ENCODE measurements at regions not wholly inside any gene's neighbourhood (a gene's known extent, or its start where the extent isn't known, plus 50 kb on each side); places are given as distances from the start of the nearest gene placed in this dataset.

- Histone ChIP-seq H3K27me3 (replicated peaks; ENCODE audit: control insufficient read depth, insufficient read depth, low read length, poor library complexity, severe bottlenecking) (no peaks in the 10 kb centered on the region), H3K36me3 (ENCODE audit: control insufficient read depth, insufficient read depth, low read length) (no peaks in the 10 kb centered on the region), H3K27ac (ENCODE audit: insufficient read depth, low read length, poor library complexity, severe bottlenecking) (no peak overlapping the region), H3K9me3 (ENCODE audit: control insufficient read depth, low read length) (no peaks in the 10 kb centered on the region), H3K4me1 (ENCODE audit: control insufficient read depth, insufficient read depth, low read length, poor library complexity, severe bottlenecking) (no peaks in the 10 kb centered on the region), H3K4me3 (ENCODE audit: insufficient read depth, low read depth, low read length, poor library complexity, severe bottlenecking) (no peak overlapping the region)
- no peak for DNase-seq
These were observed 246.3 kb downstream of the SIPA1L2 start for GRCh38 chr1:232383455-232384123.

- Histone ChIP-seq H3K4me1 (ENCODE audit: control insufficient read depth, insufficient read depth, low read length, poor library complexity, severe bottlenecking) (no peaks in the 10 kb centered on the region), H3K9me3 (ENCODE audit: control insufficient read depth, low read length) (no peaks in the 10 kb centered on the region), H3K4me3 (ENCODE audit: insufficient read depth, low read depth, low read length, poor library complexity, severe bottlenecking) (no peak overlapping the region), H3K27me3 (replicated peaks; ENCODE audit: control insufficient read depth, insufficient read depth, low read length, poor library complexity, severe bottlenecking) (no peaks in the 10 kb centered on the region), H3K27ac (ENCODE audit: insufficient read depth, low read length, poor library complexity, severe bottlenecking) (no peak overlapping the region), H3K36me3 (ENCODE audit: control insufficient read depth, insufficient read depth, low read length) (no peaks in the 10 kb centered on the region)
- DNase-seq: no peak
These were observed 247.3 kb downstream of the SIPA1L2 start for GRCh38 chr1:232382671-232383070.

DNA sequence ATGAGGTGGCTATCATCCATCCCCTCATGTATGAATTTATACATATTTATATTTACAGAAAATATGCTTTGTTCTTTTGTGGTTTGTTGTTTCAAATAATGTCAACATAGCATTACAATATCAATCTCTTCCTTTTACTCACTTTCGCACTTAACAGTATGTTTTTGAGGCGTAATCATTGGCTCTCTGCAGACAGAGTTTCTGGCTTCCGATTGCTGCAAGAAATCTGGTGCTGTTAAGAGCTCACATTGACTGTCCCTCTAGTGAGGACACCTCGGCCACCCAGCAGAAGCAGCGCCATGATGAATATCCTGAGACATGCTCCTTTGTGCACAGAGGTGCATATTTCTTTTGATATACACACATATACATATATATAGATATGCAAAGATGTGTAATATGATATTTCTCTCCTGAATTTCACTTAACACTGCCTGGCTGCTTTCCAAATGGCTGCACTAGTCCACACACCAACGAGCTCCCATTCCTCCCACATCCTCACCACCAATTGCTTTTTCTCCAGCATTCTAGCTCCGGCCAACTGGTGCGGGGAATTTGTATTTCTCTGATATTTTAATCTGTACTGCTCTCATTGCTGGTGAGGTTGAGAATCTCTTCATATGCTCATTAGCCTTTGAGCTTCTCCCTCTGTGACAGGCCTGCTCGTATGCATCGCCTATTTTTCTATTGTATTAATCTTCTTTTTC is 248.4 kb downstream of the SIPA1L2 start:
- Histone ChIP-seq H3K27me3 (replicated peaks; ENCODE audit: control insufficient read depth, insufficient read depth, low read length, poor library complexity, severe bottlenecking) (no peaks in the 10 kb centered on the region), H3K4me1 (ENCODE audit: control insufficient read depth, insufficient read depth, low read length, poor library complexity, severe bottlenecking) (no peaks in the 10 kb centered on the region), H3K27ac (ENCODE audit: insufficient read depth, low read length, poor library complexity, severe bottlenecking) (no peak overlapping the region), H3K4me3 (ENCODE audit: insufficient read depth, low read depth, low read length, poor library complexity, severe bottlenecking) (no peak overlapping the region), H3K9me3 (ENCODE audit: control insufficient read depth, low read length) (no peaks in the 10 kb centered on the region), H3K36me3 (ENCODE audit: control insufficient read depth, insufficient read depth, low read length) (no peaks in the 10 kb centered on the region)
- DNase-seq: no peak

DNA sequence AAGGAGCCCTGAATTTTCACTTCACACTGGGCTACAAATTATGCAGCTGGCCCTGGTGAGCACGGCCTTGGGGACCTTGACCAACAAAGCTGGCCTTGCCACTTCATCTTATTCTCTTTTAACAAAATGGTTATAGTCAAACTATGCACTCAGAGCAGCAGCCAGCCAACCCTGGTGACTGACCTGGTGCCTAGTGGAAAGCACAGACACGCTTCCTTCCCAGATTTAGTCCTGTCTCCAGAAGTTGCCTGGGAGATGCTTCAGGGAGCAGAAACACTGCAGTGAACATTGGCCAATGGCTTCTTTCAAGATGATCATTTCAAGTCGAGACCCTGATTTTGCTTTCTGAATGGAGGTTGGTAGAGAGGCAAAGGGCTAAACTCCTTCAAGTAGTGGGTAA is 249.3 kb downstream of the SIPA1L2 start:
- no peaks in the 10 kb centered on the region for H3K9me3 ChIP-seq (ENCODE audit: control insufficient read depth, low read length)
- no peaks in the 10 kb centered on the region for H3K27me3 ChIP-seq (replicated peaks; ENCODE audit: control insufficient read depth, insufficient read depth, low read length, poor library complexity, severe bottlenecking)
- H3K27ac ChIP-seq (ENCODE audit: insufficient read depth, low read length, poor library complexity, severe bottlenecking): no peak overlapping the region
- no peak for DNase-seq
- H3K4me1 ChIP-seq (ENCODE audit: control insufficient read depth, insufficient read depth, low read length, poor library complexity, severe bottlenecking): no peaks in the 10 kb centered on the region
- no peaks in the 10 kb centered on the region for H3K36me3 ChIP-seq (ENCODE audit: control insufficient read depth, insufficient read depth, low read length)
- H3K4me3 ChIP-seq (ENCODE audit: insufficient read depth, low read depth, low read length, poor library complexity, severe bottlenecking): no peak overlapping the region

DNA sequence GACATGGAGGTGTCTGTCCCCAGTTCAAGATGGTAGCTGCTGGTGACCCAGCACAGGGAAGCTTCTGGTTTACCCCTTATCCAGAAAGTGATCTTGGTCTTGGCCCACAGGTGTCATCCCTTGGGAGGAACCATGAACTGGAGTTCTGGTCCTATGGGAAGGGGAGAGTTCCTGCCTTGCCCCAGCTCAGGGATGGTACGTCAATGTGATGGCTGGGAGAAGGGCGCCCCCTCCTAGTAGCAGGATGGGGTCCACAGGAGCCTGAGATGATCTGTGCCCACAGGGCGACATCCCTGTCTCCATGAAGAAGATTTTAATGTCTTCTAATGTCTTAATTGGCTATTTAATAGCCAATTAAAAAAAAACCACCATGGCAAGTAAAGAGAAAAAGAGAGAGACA is 249.8 kb downstream of the SIPA1L2 start:
- Histone ChIP-seq H3K4me3 (ENCODE audit: insufficient read depth, low read depth, low read length, poor library complexity, severe bottlenecking) (no peak overlapping the region), H3K9me3 (ENCODE audit: control insufficient read depth, low read length) (no peaks in the 10 kb centered on the region), H3K4me1 (ENCODE audit: control insufficient read depth, insufficient read depth, low read length, poor library complexity, severe bottlenecking) (no peaks in the 10 kb centered on the region), H3K27ac (ENCODE audit: insufficient read depth, low read length, poor library complexity, severe bottlenecking) (no peak overlapping the region), H3K27me3 (replicated peaks; ENCODE audit: control insufficient read depth, insufficient read depth, low read length, poor library complexity, severe bottlenecking) (no peaks in the 10 kb centered on the region), H3K36me3 (ENCODE audit: control insufficient read depth, insufficient read depth, low read length) (no peaks in the 10 kb centered on the region)
- DNase-seq: no peak

GRCh38 chr1:232379063-232379434 is 250.9 kb downstream of the SIPA1L2 start:
- Histone ChIP-seq H3K36me3 (ENCODE audit: control insufficient read depth, insufficient read depth, low read length) (no peaks in the 10 kb centered on the region), H3K4me3 (ENCODE audit: insufficient read depth, low read depth, low read length, poor library complexity, severe bottlenecking) (no peak overlapping the region), H3K27ac (ENCODE audit: insufficient read depth, low read length, poor library complexity, severe bottlenecking) (no peak overlapping the region), H3K27me3 (replicated peaks; ENCODE audit: control insufficient read depth, insufficient read depth, low read length, poor library complexity, severe bottlenecking) (no peaks in the 10 kb centered on the region), H3K4me1 (ENCODE audit: control insufficient read depth, insufficient read depth, low read length, poor library complexity, severe bottlenecking) (no peaks in the 10 kb centered on the region), H3K9me3 (ENCODE audit: control insufficient read depth, low read length) (no peaks in the 10 kb centered on the region)
- DNase-seq: no peak

GRCh38 chr1:232378266-232379062 is 251.5 kb downstream of the SIPA1L2 start:
- no peaks in the 10 kb centered on the region for H3K27me3 ChIP-seq (replicated peaks; ENCODE audit: control insufficient read depth, insufficient read depth, low read length, poor library complexity, severe bottlenecking)
- H3K27ac ChIP-seq (ENCODE audit: insufficient read depth, low read length, poor library complexity, severe bottlenecking): no peak overlapping the region
- H3K4me1 ChIP-seq (ENCODE audit: control insufficient read depth, insufficient read depth, low read length, poor library complexity, severe bottlenecking): no peaks in the 10 kb centered on the region
- H3K36me3 ChIP-seq (ENCODE audit: control insufficient read depth, insufficient read depth, low read length): no peaks in the 10 kb centered on the region
- DNase-seq: no peak
- no peak overlapping the region for H3K4me3 ChIP-seq (ENCODE audit: insufficient read depth, low read depth, low read length, poor library complexity, severe bottlenecking)
- H3K9me3 ChIP-seq (ENCODE audit: control insufficient read depth, low read length): no peaks in the 10 kb centered on the region

DNA sequence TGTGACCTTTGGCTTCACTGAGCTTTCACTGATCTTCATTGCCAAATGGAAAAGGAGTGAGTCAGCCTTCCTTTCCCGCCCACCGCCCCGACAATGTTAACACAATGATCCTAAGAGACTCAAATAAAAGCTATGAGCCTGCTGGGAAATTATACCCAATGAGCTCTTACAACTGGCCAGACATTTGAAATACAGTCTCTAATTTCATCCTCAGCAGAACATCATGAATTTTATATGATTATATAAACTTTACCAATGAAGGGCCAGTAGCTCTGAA is 252.5 kb downstream of the SIPA1L2 start:
- DNase-seq: no peak
- Histone ChIP-seq H3K9me3 (ENCODE audit: control insufficient read depth, low read length) (no peaks in the 10 kb centered on the region), H3K27ac (ENCODE audit: insufficient read depth, low read length, poor library complexity, severe bottlenecking) (no peak overlapping the region), H3K27me3 (replicated peaks; ENCODE audit: control insufficient read depth, insufficient read depth, low read length, poor library complexity, severe bottlenecking) (no peaks in the 10 kb centered on the region), H3K4me3 (ENCODE audit: insufficient read depth, low read depth, low read length, poor library complexity, severe bottlenecking) (no peak overlapping the region), H3K36me3 (ENCODE audit: control insufficient read depth, insufficient read depth, low read length) (no peaks in the 10 kb centered on the region), H3K4me1 (ENCODE audit: control insufficient read depth, insufficient read depth, low read length, poor library complexity, severe bottlenecking) (no peaks in the 10 kb centered on the region)

- Histone ChIP-seq H3K27me3 (replicated peaks; ENCODE audit: control insufficient read depth, insufficient read depth, low read length, poor library complexity, severe bottlenecking) (no peaks in the 10 kb centered on the region), H3K27ac (ENCODE audit: insufficient read depth, low read length, poor library complexity, severe bottlenecking) (no peak overlapping the region), H3K9me3 (ENCODE audit: control insufficient read depth, low read length) (no peaks in the 10 kb centered on the region), H3K4me1 (ENCODE audit: control insufficient read depth, insufficient read depth, low read length, poor library complexity, severe bottlenecking) (no peaks in the 10 kb centered on the region), H3K36me3 (ENCODE audit: control insufficient read depth, insufficient read depth, low read length) (no peaks in the 10 kb centered on the region), H3K4me3 (ENCODE audit: insufficient read depth, low read depth, low read length, poor library complexity, severe bottlenecking) (no peak overlapping the region)
- no peak for DNase-seq
These were observed 253.1 kb downstream of the SIPA1L2 start for GRCh38 chr1:232376632-232377493.
